Right atrium auricular region (tissue), 2 donors: ENCODE measurements at regions not wholly inside any gene's neighbourhood (a gene's known extent, or its start where the extent isn't known, plus 50 kb on each side); places are given as distances from the start of the nearest gene placed in this dataset.

ENCODE experiments used
- DNase-seq: peaks from one replicate; pipeline ENCODE4 v3.0.0-alpha.2; 2019; ENCODE audit warnings: low spot score
- H3K27ac ChIP-seq, 2 donors: fragments of 200-600 bp; sonication (generic); 1 replicate in 1 of 2; 2 replicates in 1 of 2; pipeline ENCODE4 v1.5.1; 2016 to 2019
- H3K27me3 ChIP-seq, 2 donors: fragments of 200-600 bp; sonication (generic); one replicate each; pipeline versions ENCODE4 v1.5.1 to v1.6.0; 2017 to 2019
- H3K36me3 ChIP-seq: fragments of 200-600 bp; sonication (generic); one replicate; pipeline ENCODE4 v1.5.1; 2016
- H3K4me1 ChIP-seq, 2 donors: fragments of 200-600 bp; sonication (generic); one replicate each; pipeline versions ENCODE4 v1.5.1 to v1.6.0; 2017 to 2019
- H3K4me3 ChIP-seq, 2 donors: fragments of 200-600 bp; sonication (generic); 1 replicate in 1 of 2; 2 replicates in 1 of 2; pipeline ENCODE4 v1.5.1; 2017 to 2019; ENCODE audit warnings: mild to moderate bottlenecking in 1 of 2, moderate library complexity in 1 of 2
- H3K9me3 ChIP-seq, 2 donors: fragments of 200-600 bp; sonication (generic); one replicate each; pipeline ENCODE4 v1.5.1; 2019
- CTCF ChIP-seq, 2 donors: fragments of 200-600 bp; sonication (generic); IDR thresholded peaks; one replicate each; pipeline ENCODE4 v1.5.1; 2019; ENCODE audit warnings: antibody characterized with exemption in 2 of 2

- TF ChIP-seq CTCF (IDR thresholded peaks at IDR 0.05), result no peak
- DNase-seq, result no peak
- no peak overlapping the region for H3K4me3 ChIP-seq
These were observed 1668.7 kb upstream of the RAG2 start for GRCh38 chr11:38266691-38267090.

GRCh38 chr11:38256436-38256835 lies 1658.4 kb upstream of the RAG2 start:
- Histone ChIP-seq H3K27ac (no peak overlapping the region), H3K36me3 (no peaks in the 10 kb centered on the region), H3K4me1 (no peaks in the 10 kb centered on the region), H3K4me3 (no peak overlapping the region), H3K9me3 (no peaks in the 10 kb centered on the region), H3K27me3 (no peaks in the 10 kb centered on the region)
- no peak for TF ChIP-seq CTCF (IDR thresholded peaks at IDR 0.05)
- DNase-seq, result no peak

More at GRCh38 chr11:38266691-38267090, 1668.7 kb upstream of the RAG2 start:
- Histone ChIP-seq H3K36me3 (no peaks in the 10 kb centered on the region), H3K27ac (no peak overlapping the region), H3K27me3 (no peaks in the 10 kb centered on the region), H3K4me1 (no peaks in the 10 kb centered on the region), H3K9me3 (peaks cover 0 to 8% of the 10 kb centered on the region in 2 donors)

- Histone ChIP-seq H3K27ac (no peak overlapping the region), H3K27me3 (no peaks in the 10 kb centered on the region), H3K36me3 (no peaks in the 10 kb centered on the region), H3K9me3 (no peaks in the 10 kb centered on the region), H3K4me3 (no peak overlapping the region), H3K4me1 (no peaks in the 10 kb centered on the region)
- no peak for DNase-seq
- no peak for TF ChIP-seq CTCF (IDR thresholded peaks at IDR 0.05)
These were observed 1656.9 kb upstream of the RAG2 start for GRCh38 chr11:38254913-38255312.

GRCh38 chr11:38252620-38253019 lies 1654.6 kb upstream of the RAG2 start:
- no peaks in the 10 kb centered on the region for H3K36me3 ChIP-seq
- TF ChIP-seq CTCF (IDR thresholded peaks at IDR 0.05), result no peak
- no peak overlapping the region for H3K27ac ChIP-seq
- H3K4me1 ChIP-seq, result no peaks in the 10 kb centered on the region
- H3K9me3 ChIP-seq, result no peaks in the 10 kb centered on the region
- H3K4me3 ChIP-seq, result no peak overlapping the region
- no peak for DNase-seq
- H3K27me3 ChIP-seq, result no peaks in the 10 kb centered on the region

GRCh38 chr11:38246451-38246850 lies 1648.4 kb upstream of the RAG2 start:
- Histone ChIP-seq H3K4me3 (no peak overlapping the region), H3K9me3 (no peaks in the 10 kb centered on the region), H3K36me3 (no peaks in the 10 kb centered on the region), H3K4me1 (no peaks in the 10 kb centered on the region), H3K27ac (no peak overlapping the region), H3K27me3 (no peaks in the 10 kb centered on the region)
- no peak for TF ChIP-seq CTCF (IDR thresholded peaks at IDR 0.05)
- no peak for DNase-seq

- no peaks in the 10 kb centered on the region for H3K27me3 ChIP-seq
- H3K9me3 ChIP-seq, result peaks cover 0 to 33% of the 10 kb centered on the region in 2 donors
- no peaks in the 10 kb centered on the region for H3K4me1 ChIP-seq
- no peak for DNase-seq
- no peak overlapping the region for H3K27ac ChIP-seq
- no peaks in the 10 kb centered on the region for H3K36me3 ChIP-seq
- H3K4me3 ChIP-seq, result no peak overlapping the region
- no peak for TF ChIP-seq CTCF (IDR thresholded peaks at IDR 0.05)
These were observed 1628.6 kb upstream of the RAG2 start for GRCh38 chr11:38226684-38227083.
